ENCODE measurements at regions not wholly inside any gene's neighbourhood (a gene's known extent, or its start where the extent isn't known, plus 50 kb on each side); places are given as distances from the start of the nearest gene placed in this dataset.

DNA sequence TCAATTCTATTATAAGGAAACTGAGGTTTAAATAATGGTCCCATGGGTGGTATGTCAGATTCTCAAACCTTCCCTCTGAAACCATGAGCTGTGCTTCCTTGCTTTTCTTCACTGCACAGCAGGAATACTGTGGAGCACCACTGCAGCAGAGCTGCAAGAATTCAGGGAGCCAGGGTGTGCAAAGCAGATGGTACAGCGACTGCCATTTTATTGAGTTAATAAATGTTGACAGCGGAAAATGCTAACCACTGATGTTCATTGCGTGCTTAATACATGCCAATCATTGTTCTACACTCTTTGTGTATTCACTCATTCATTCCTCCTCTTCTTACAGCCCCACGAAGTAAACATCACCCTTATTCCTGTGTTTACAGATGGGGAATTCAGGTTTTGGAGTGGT, 152.2 kb upstream of the THSD7B start:
- Histone ChIP-seq H3K4me1 (replicated peaks; ENCODE audit: insufficient read depth) (no peaks in the 10 kb centered on the region), H3K4me3 (no peak overlapping the region), H3K27ac (no peak overlapping the region), H3K27me3 (ENCODE audit: insufficient read depth, low read depth) (peaks cover 2% of the 10 kb centered on the region), H3F3A (ENCODE audit: insufficient read depth, low read depth) (no peaks in the 10 kb centered on the region), H3K9me2 (ENCODE audit: insufficient read depth) (no peaks in the 10 kb centered on the region), H4K20me1 (ENCODE audit: insufficient read depth) (no peaks in the 10 kb centered on the region), H3K36me3 (ENCODE audit: low read depth) (no peaks in the 10 kb centered on the region), H3K4me2 (no peak overlapping the region), H2AFZ (no peak overlapping the region), H3K9me3 (ENCODE audit: insufficient read depth, low read depth) (no peaks in the 10 kb centered on the region), H3K79me2 (ENCODE audit: low read depth) (no peaks in the 10 kb centered on the region)
- ChIA-PET POLR2A (ENCODE audit: unreplicated experiment) (no interaction called here), CTCF (no interaction called here)
- intact Hi-C loops (cut with micrococcal nuclease; ENCODE audit: unreplicated experiment), result no loop called here
- no peak for TF ChIP-seq EZH2 (IDR thresholded peaks at IDR 0.05; ENCODE audit: low read depth)
- TF ChIP-seq, protein P1, sequence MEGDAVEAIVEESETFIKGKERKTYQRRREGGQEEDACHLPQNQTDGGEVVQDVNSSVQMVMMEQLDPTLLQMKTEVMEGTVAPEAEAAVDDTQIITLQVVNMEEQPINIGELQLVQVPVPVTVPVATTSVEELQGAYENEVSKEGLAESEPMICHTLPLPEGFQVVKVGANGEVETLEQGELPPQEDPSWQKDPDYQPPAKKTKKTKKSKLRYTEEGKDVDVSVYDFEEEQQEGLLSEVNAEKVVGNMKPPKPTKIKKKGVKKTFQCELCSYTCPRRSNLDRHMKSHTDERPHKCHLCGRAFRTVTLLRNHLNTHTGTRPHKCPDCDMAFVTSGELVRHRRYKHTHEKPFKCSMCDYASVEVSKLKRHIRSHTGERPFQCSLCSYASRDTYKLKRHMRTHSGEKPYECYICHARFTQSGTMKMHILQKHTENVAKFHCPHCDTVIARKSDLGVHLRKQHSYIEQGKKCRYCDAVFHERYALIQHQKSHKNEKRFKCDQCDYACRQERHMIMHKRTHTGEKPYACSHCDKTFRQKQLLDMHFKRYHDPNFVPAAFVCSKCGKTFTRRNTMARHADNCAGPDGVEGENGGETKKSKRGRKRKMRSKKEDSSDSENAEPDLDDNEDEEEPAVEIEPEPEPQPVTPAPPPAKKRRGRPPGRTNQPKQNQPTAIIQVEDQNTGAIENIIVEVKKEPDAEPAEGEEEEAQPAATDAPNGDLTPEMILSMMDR (conservative IDR thresholded peaks at IDR 0.05), result no peak
- DNase-seq, result no peak
- no TSS peak for BruUV-seq (replicated peaks)

DNA sequence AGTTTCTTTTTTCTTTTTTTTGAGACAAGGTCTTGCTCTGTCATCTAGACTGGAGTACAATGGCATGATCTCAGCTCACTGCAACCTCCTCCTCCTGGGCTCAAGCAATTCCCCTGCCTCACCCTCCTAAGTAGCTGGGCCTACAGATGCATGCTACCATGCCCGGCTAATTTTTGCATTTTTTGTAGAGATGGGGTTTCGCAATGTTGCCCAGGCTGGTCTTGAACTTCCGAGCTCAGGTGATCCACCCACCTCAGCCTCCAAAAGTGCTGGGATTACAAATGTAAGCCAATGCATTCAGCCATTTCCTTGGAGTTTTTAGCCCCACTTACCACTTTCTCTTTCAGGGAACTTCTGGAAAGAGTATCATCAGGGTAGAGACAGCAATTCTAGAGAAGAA, 153.3 kb upstream of the THSD7B start:
- CTCF ChIA-PET, result no interaction called here
- Histone ChIP-seq H3K9me3 (ENCODE audit: insufficient read depth, low read depth) (no peaks in the 10 kb centered on the region), H3F3A (ENCODE audit: insufficient read depth, low read depth) (no peaks in the 10 kb centered on the region), H3K27ac (no peak overlapping the region), H3K4me3 (no peak overlapping the region), H4K20me1 (ENCODE audit: insufficient read depth) (no peaks in the 10 kb centered on the region), H2AFZ (no peak overlapping the region), H3K79me2 (ENCODE audit: low read depth) (no peaks in the 10 kb centered on the region), H3K9me2 (ENCODE audit: insufficient read depth) (no peaks in the 10 kb centered on the region), H3K36me3 (ENCODE audit: low read depth) (no peaks in the 10 kb centered on the region), H3K27me3 (ENCODE audit: insufficient read depth, low read depth) (peaks cover 10% of the 10 kb centered on the region), H3K4me2 (no peak overlapping the region), H3K4me1 (replicated peaks; ENCODE audit: insufficient read depth) (no peaks in the 10 kb centered on the region)
- intact Hi-C loops (cut with micrococcal nuclease; ENCODE audit: unreplicated experiment), result no loop called here
- no peak for DNase-seq
- no TSS peak for BruUV-seq (replicated peaks)
- TF ChIP-seq EZH2 (IDR thresholded peaks at IDR 0.05; ENCODE audit: low read depth), result no peak
- TF ChIP-seq, protein P1 (conservative IDR thresholded peaks at IDR 0.05), result no peak
- POLR2A ChIA-PET (ENCODE audit: unreplicated experiment), result no interaction called here

- no TSS peak for BruUV-seq (replicated peaks)
These were observed 153.9 kb upstream of the THSD7B start for GRCh38 chr2:136611451-136611850.

More at GRCh38 chr2:136611451-136611850, 153.9 kb upstream of the THSD7B start:
- Histone ChIP-seq H4K20me1 (ENCODE audit: insufficient read depth) (no peaks in the 10 kb centered on the region), H3F3A (ENCODE audit: insufficient read depth, low read depth) (no peaks in the 10 kb centered on the region), H3K4me2 (no peak overlapping the region), H3K27me3 (ENCODE audit: insufficient read depth, low read depth) (peaks cover 10% of the 10 kb centered on the region), H3K79me2 (ENCODE audit: low read depth) (no peaks in the 10 kb centered on the region), H3K27ac (no peak overlapping the region), H3K9me2 (ENCODE audit: insufficient read depth) (no peaks in the 10 kb centered on the region), H3K4me1 (replicated peaks; ENCODE audit: insufficient read depth) (no peaks in the 10 kb centered on the region), H3K9me3 (ENCODE audit: insufficient read depth, low read depth) (no peaks in the 10 kb centered on the region), H2AFZ (no peak overlapping the region), H3K4me3 (no peak overlapping the region), H3K36me3 (ENCODE audit: low read depth) (no peaks in the 10 kb centered on the region)
- no peak for TF ChIP-seq EZH2 (IDR thresholded peaks at IDR 0.05; ENCODE audit: low read depth)
- TF ChIP-seq, protein P1 (conservative IDR thresholded peaks at IDR 0.05), result no peak
- CTCF ChIA-PET, result no interaction called here
- POLR2A ChIA-PET (ENCODE audit: unreplicated experiment), result no interaction called here
- DNase-seq, result no peak
- intact Hi-C loops (cut with micrococcal nuclease; ENCODE audit: unreplicated experiment), result no loop called here
